ENCODE measurements at regions not wholly inside any gene's neighbourhood (a gene's known extent, or its start where the extent isn't known, plus 50 kb on each side); places are given as distances from the start of the nearest gene placed in this dataset.

- Histone ChIP-seq H3K36me3 (ENCODE audit: control insufficient read depth in 1 of 2, insufficient read depth in 2 of 2, low read length in 2 of 2) (peaks cover 0 to 3% of the 10 kb centered on the region in 2 experiments), H4K91ac (ENCODE audit: low read depth, low read length) (no peak overlapping the region), H4K12ac (ENCODE audit: low read depth, low read length) (no peak overlapping the region), H3K9ac (ENCODE audit: low read length) (no peak overlapping the region), H3K9me3 (ENCODE audit: insufficient read depth, low read depth, low read length) (peaks cover 14% of the 10 kb centered on the region), H2BK120ac (ENCODE audit: insufficient read depth, low read length, poor library complexity) (no peak overlapping the region), H3K4ac (ENCODE audit: low read depth, low read length) (no peak overlapping the region), H2AFZ (ENCODE audit: insufficient read depth, low read length, poor library complexity) (no peak overlapping the region), H3K27ac (ENCODE audit: low read depth, low read length) (no peak overlapping the region), H3K4me2 (ENCODE audit: low read length) (no peak overlapping the region), H3K14ac (ENCODE audit: low read length) (no peak overlapping the region), H2BK12ac (ENCODE audit: low read length) (peak overlapping the region; percentile 19), H3K4me3 (ENCODE audit: low read depth, low read length) (no peak overlapping the region), H3K23ac (ENCODE audit: low read length) (no peak overlapping the region), H4K8ac (ENCODE audit: low read depth, low read length) (no peak overlapping the region), H2AK5ac (ENCODE audit: low read length) (no peak overlapping the region), H3K18ac (ENCODE audit: low read length) (no peak overlapping the region), H3K79me1 (ENCODE audit: low read length) (peaks cover 25% of the 10 kb centered on the region), H2BK5ac (ENCODE audit: low read depth, low read length, poor library complexity) (no peak overlapping the region), H3K4me1 (ENCODE audit: control insufficient read depth in 1 of 2, insufficient read depth in 2 of 2, low read length in 2 of 2) (peaks cover 15 to 20% of the 10 kb centered on the region in 2 experiments), H3K27me3 (ENCODE audit: insufficient read depth, low read length) (no peaks in the 10 kb centered on the region), H3K79me2 (ENCODE audit: control insufficient read depth, insufficient read depth, low read length, poor library complexity) (no peaks in the 10 kb centered on the region)
- WGBS (ENCODE audit: extremely low coverage, insufficient coverage, insufficient read length) = no CpG with 5 or more reads among the region's 6 CpGs
- DNase-seq = no peak
Observed at GRCh38 chr2:236670235-236670620, 100.6 kb downstream of the ACKR3 start.

GRCh38 chr2:236671896-236672562 is 102.4 kb downstream of the ACKR3 start:
- Histone ChIP-seq H3K23ac (ENCODE audit: low read length) (no peak overlapping the region), H3K27ac (ENCODE audit: low read depth, low read length) (no peak overlapping the region), H3K9me3 (ENCODE audit: insufficient read depth, low read depth, low read length) (peaks cover 14% of the 10 kb centered on the region), H2BK12ac (ENCODE audit: low read length) (peak overlapping the region; percentile 41), H3K18ac (ENCODE audit: low read length) (peak overlapping the region; percentile 7), H3K4me1 (ENCODE audit: control insufficient read depth in 1 of 2, insufficient read depth in 2 of 2, low read length in 2 of 2) (peaks cover 15 to 17% of the 10 kb centered on the region in 2 experiments), H3K9ac (ENCODE audit: low read length) (no peak overlapping the region), H2AK5ac (ENCODE audit: low read length) (no peak overlapping the region), H2BK120ac (ENCODE audit: insufficient read depth, low read length, poor library complexity) (peak overlapping the region; percentile 46), H3K4ac (ENCODE audit: low read depth, low read length) (no peak overlapping the region), H4K12ac (ENCODE audit: low read depth, low read length) (no peak overlapping the region), H3K79me2 (ENCODE audit: control insufficient read depth, insufficient read depth, low read length, poor library complexity) (no peaks in the 10 kb centered on the region), H3K4me2 (ENCODE audit: low read length) (no peak overlapping the region), H3K36me3 (ENCODE audit: control insufficient read depth in 1 of 2, insufficient read depth in 2 of 2, low read length in 2 of 2) (no peaks in the 10 kb centered on the region), H4K91ac (ENCODE audit: low read depth, low read length) (peak overlapping the region; percentile 58), H3K4me3 (ENCODE audit: low read depth, low read length) (no peak overlapping the region), H3K79me1 (ENCODE audit: low read length) (peaks cover 25% of the 10 kb centered on the region), H3K14ac (ENCODE audit: low read length) (peak overlapping the region; percentile 18), H2AFZ (ENCODE audit: insufficient read depth, low read length, poor library complexity) (no peak overlapping the region), H3K27me3 (ENCODE audit: insufficient read depth, low read length) (no peaks in the 10 kb centered on the region), H4K8ac (ENCODE audit: low read depth, low read length) (no peak overlapping the region), H2BK5ac (ENCODE audit: low read depth, low read length, poor library complexity) (no peak overlapping the region)
- no CpG with 5 or more reads among the region's 11 CpGs for WGBS (ENCODE audit: extremely low coverage, insufficient coverage, insufficient read length)
- no peak for DNase-seq

GRCh38 chr2:236672606-236673005 is 103.0 kb downstream of the ACKR3 start:
- no peaks in the 10 kb centered on the region for H3K79me2 ChIP-seq (ENCODE audit: control insufficient read depth, insufficient read depth, low read length, poor library complexity)
- H3K9ac ChIP-seq (ENCODE audit: low read length) = no peak overlapping the region
- WGBS (ENCODE audit: extremely low coverage, insufficient coverage, insufficient read length) = no CpG with 5 or more reads among the region's 5 CpGs
- no peak overlapping the region for H3K4ac ChIP-seq (ENCODE audit: low read depth, low read length)
- H4K91ac ChIP-seq (ENCODE audit: low read depth, low read length) = no peak overlapping the region
- no peak overlapping the region for H4K8ac ChIP-seq (ENCODE audit: low read depth, low read length)
- H3K9me3 ChIP-seq (ENCODE audit: insufficient read depth, low read depth, low read length) = peaks cover 10% of the 10 kb centered on the region
- H3K18ac ChIP-seq (ENCODE audit: low read length) = no peak overlapping the region
- no peak overlapping the region for H3K4me2 ChIP-seq (ENCODE audit: low read length)
- no peak overlapping the region for H2AK5ac ChIP-seq (ENCODE audit: low read length)
- no peak overlapping the region for H2BK5ac ChIP-seq (ENCODE audit: low read depth, low read length, poor library complexity)
- no peak overlapping the region for H3K14ac ChIP-seq (ENCODE audit: low read length)
- H2BK120ac ChIP-seq (ENCODE audit: insufficient read depth, low read length, poor library complexity) = no peak overlapping the region
- H4K12ac ChIP-seq (ENCODE audit: low read depth, low read length) = no peak overlapping the region
- H2AFZ ChIP-seq (ENCODE audit: insufficient read depth, low read length, poor library complexity) = no peak overlapping the region
- no peak overlapping the region for H2BK12ac ChIP-seq (ENCODE audit: low read length)
- peaks cover 13 to 15% of the 10 kb centered on the region in 2 experiments for H3K4me1 ChIP-seq (ENCODE audit: control insufficient read depth in 1 of 2, insufficient read depth in 2 of 2, low read length in 2 of 2)
- H3K23ac ChIP-seq (ENCODE audit: low read length) = no peak overlapping the region
- H3K4me3 ChIP-seq (ENCODE audit: low read depth, low read length) = no peak overlapping the region
- H3K27ac ChIP-seq (ENCODE audit: low read depth, low read length) = no peak overlapping the region
- peaks cover 20% of the 10 kb centered on the region for H3K79me1 ChIP-seq (ENCODE audit: low read length)
- no peaks in the 10 kb centered on the region for H3K27me3 ChIP-seq (ENCODE audit: insufficient read depth, low read length)
- DNase-seq = peak; percentile 33 to 67
- no peaks in the 10 kb centered on the region for H3K36me3 ChIP-seq (ENCODE audit: control insufficient read depth in 1 of 2, insufficient read depth in 2 of 2, low read length in 2 of 2)

GRCh38 chr2:236673126-236673822 is 103.6 kb downstream of the ACKR3 start:
- H3K27ac ChIP-seq (ENCODE audit: low read depth, low read length) = no peak overlapping the region
- H3K36me3 ChIP-seq (ENCODE audit: control insufficient read depth in 1 of 2, insufficient read depth in 2 of 2, low read length in 2 of 2) = no peaks in the 10 kb centered on the region
- no peak overlapping the region for H3K4me2 ChIP-seq (ENCODE audit: low read length)
- no peak overlapping the region for H4K12ac ChIP-seq (ENCODE audit: low read depth, low read length)
- no peak overlapping the region for H2BK120ac ChIP-seq (ENCODE audit: insufficient read depth, low read length, poor library complexity)
- no peak overlapping the region for H3K9ac ChIP-seq (ENCODE audit: low read length)
- no peak overlapping the region for H4K8ac ChIP-seq (ENCODE audit: low read depth, low read length)
- peaks cover 10% of the 10 kb centered on the region for H3K9me3 ChIP-seq (ENCODE audit: insufficient read depth, low read depth, low read length)
- peaks cover 12 to 13% of the 10 kb centered on the region in 2 experiments for H3K4me1 ChIP-seq (ENCODE audit: control insufficient read depth in 1 of 2, insufficient read depth in 2 of 2, low read length in 2 of 2)
- H2BK12ac ChIP-seq (ENCODE audit: low read length) = no peak overlapping the region
- no peak overlapping the region for H2AK5ac ChIP-seq (ENCODE audit: low read length)
- H3K23ac ChIP-seq (ENCODE audit: low read length) = no peak overlapping the region
- H3K14ac ChIP-seq (ENCODE audit: low read length) = no peak overlapping the region
- H3K4me3 ChIP-seq (ENCODE audit: low read depth, low read length) = peak overlapping the region; percentile 21
- H3K79me1 ChIP-seq (ENCODE audit: low read length) = peaks cover 21% of the 10 kb centered on the region
- no peaks in the 10 kb centered on the region for H3K79me2 ChIP-seq (ENCODE audit: control insufficient read depth, insufficient read depth, low read length, poor library complexity)
- H3K4ac ChIP-seq (ENCODE audit: low read depth, low read length) = no peak overlapping the region
- no peak overlapping the region for H2BK5ac ChIP-seq (ENCODE audit: low read depth, low read length, poor library complexity)
- H4K91ac ChIP-seq (ENCODE audit: low read depth, low read length) = no peak overlapping the region
- no CpG with 5 or more reads among the region's 14 CpGs for WGBS (ENCODE audit: extremely low coverage, insufficient coverage, insufficient read length)
- no peaks in the 10 kb centered on the region for H3K27me3 ChIP-seq (ENCODE audit: insufficient read depth, low read length)
- H3K18ac ChIP-seq (ENCODE audit: low read length) = no peak overlapping the region
- no peak for DNase-seq
- no peak overlapping the region for H2AFZ ChIP-seq (ENCODE audit: insufficient read depth, low read length, poor library complexity)
